ENCODE measurements at regions not wholly inside any gene's neighbourhood (a gene's known extent, or its start where the extent isn't known, plus 50 kb on each side); places are given as distances from the start of the nearest gene placed in this dataset.

- no peak for DNase-seq (ENCODE audit: low spot score)
Observed at GRCh38 chr4:108331905-108332632, 163.3 kb upstream of the LEF1 start.

GRCh38 chr4:108328383-108328732 is 159.6 kb upstream of the LEF1 start:
- DNase-seq (ENCODE audit: low spot score) = no peak

GRCh38 chr4:108327642-108328382 is 159.1 kb upstream of the LEF1 start:
- DNase-seq (ENCODE audit: low spot score) = no peak

GRCh38 chr4:108325561-108325960 is 156.8 kb upstream of the LEF1 start:
- no peak for DNase-seq (ENCODE audit: low spot score)

- DNase-seq (ENCODE audit: low spot score) = no peak
Observed at GRCh38 chr4:108324450-108324849, 155.7 kb upstream of the LEF1 start.

GRCh38 chr4:108322497-108322896 is 153.8 kb upstream of the LEF1 start:
- no peak for DNase-seq (ENCODE audit: low spot score)

GRCh38 chr4:108320061-108320460 is 151.3 kb upstream of the LEF1 start:
- DNase-seq (ENCODE audit: low spot score) = peak; percentile 31

GRCh38 chr4:108317377-108317776 is 148.6 kb upstream of the LEF1 start:
- DNase-seq (ENCODE audit: low spot score) = no peak

GRCh38 chr4:108315694-108316093 is 147.0 kb upstream of the LEF1 start:
- DNase-seq (ENCODE audit: low spot score) = no peak

- no peak for DNase-seq (ENCODE audit: low spot score)
Observed at GRCh38 chr4:108314900-108315589, 146.3 kb upstream of the LEF1 start.

GRCh38 chr4:108313546-108314339 is 145.0 kb upstream of the LEF1 start:
- no peak for DNase-seq (ENCODE audit: low spot score)

- DNase-seq (ENCODE audit: low spot score) = no peak
Observed at GRCh38 chr4:108311313-108311712, 142.6 kb upstream of the LEF1 start.

GRCh38 chr4:108303488-108304177 is 134.9 kb upstream of the LEF1 start:
- peak; percentile 8 for DNase-seq (ENCODE audit: low spot score)

GRCh38 chr4:108301545-108302251 is 133.0 kb upstream of the LEF1 start:
- DNase-seq (ENCODE audit: low spot score) = no peak

GRCh38 chr4:108297605-108298004 is 128.9 kb upstream of the LEF1 start:
- no peak for DNase-seq (ENCODE audit: low spot score)

- no peak for DNase-seq (ENCODE audit: low spot score)
Observed at GRCh38 chr4:108292229-108292628, 123.5 kb upstream of the LEF1 start.

GRCh38 chr4:108291137-108291536 is 122.4 kb upstream of the LEF1 start:
- DNase-seq (ENCODE audit: low spot score) = no peak

- DNase-seq (ENCODE audit: low spot score) = peak; percentile 1
Observed at GRCh38 chr4:108287834-108288413, 119.2 kb upstream of the LEF1 start.

GRCh38 chr4:108280072-108280471 is 111.3 kb upstream of the LEF1 start:
- DNase-seq (ENCODE audit: low spot score) = no peak

- no peak for DNase-seq (ENCODE audit: low spot score)
Observed at GRCh38 chr4:108276690-108277089, 108.0 kb upstream of the LEF1 start.

GRCh38 chr4:108272986-108273385 is 104.3 kb upstream of the LEF1 start:
- no peak for DNase-seq (ENCODE audit: low spot score)
